Left lung (tissue), 4 donors: ENCODE measurements at regions not wholly inside any gene's neighbourhood (a gene's known extent, or its start where the extent isn't known, plus 50 kb on each side); places are given as distances from the start of the nearest gene placed in this dataset.

Experiments used
- ATAC-seq: fragments of 200-7000 bp; cut with Tn5 transposase; one replicate; pipeline ENCODE4 v1.9.1; 2020; ENCODE audit warnings: moderate library complexity
- DNase-seq, 4 donors: peaks; one replicate each; pipeline ENCODE4 v3.0.0-alpha.2; 2013 to 2020
- H3K27ac ChIP-seq, 2 donors: fragments of 200-600 bp; sonication (generic) in 1 of 2; one replicate each; pipeline versions ENCODE4 v1.5.0 to v1.8.0; 2020 to 2021
- H3K27me3 ChIP-seq, 2 donors: fragments of 200-600 bp; sonication (generic) in 1 of 2; one replicate each; pipeline versions ENCODE4 v1.5.0 to v1.8.0; 2020 to 2021
- H3K36me3 ChIP-seq, 2 donors: fragments of 200-600 bp; sonication (generic) in 1 of 2; one replicate each; pipeline versions ENCODE4 v1.5.0 to v1.8.0; 2020 to 2021
- H3K4me1 ChIP-seq, 2 donors: fragments of 200-600 bp; one replicate each; pipeline ENCODE4 v1.8.0; 2021
- H3K4me3 ChIP-seq, 2 donors: fragments of 200-600 bp; sonication (generic) in 1 of 2; one replicate each; pipeline versions ENCODE4 v1.5.0 to v1.8.0; 2020 to 2021; ENCODE audit warnings: mild to moderate bottlenecking in 1 of 2
- H3K9me3 ChIP-seq, 2 donors: fragments of 200-600 bp; sonication (generic) in 1 of 2; one replicate each; pipeline versions ENCODE4 v1.5.0 to v1.8.0; 2020 to 2021
- intact Hi-C, 2 donors: fragments of 100-400 bp; cut with DNase I; formaldehyde crosslinking; loops; one replicate each; pipeline versions ENCODE4 v1.11.2 to v1.14.2; 2022
- TF ChIP-seq, protein P1 (sequence below), 2 donors: fragments of 200-600 bp; sonication (generic) in 1 of 2; IDR thresholded peaks; one replicate each; pipeline versions ENCODE4 v1.5.0 to v1.8.0; 2021; ENCODE audit warnings: antibody characterized with exemption in 2 of 2
- donor health status: DM: no; HTN: yes; CAD: no.
- donor health status: DM: no; HTN: no; CAD: no.

DNA sequence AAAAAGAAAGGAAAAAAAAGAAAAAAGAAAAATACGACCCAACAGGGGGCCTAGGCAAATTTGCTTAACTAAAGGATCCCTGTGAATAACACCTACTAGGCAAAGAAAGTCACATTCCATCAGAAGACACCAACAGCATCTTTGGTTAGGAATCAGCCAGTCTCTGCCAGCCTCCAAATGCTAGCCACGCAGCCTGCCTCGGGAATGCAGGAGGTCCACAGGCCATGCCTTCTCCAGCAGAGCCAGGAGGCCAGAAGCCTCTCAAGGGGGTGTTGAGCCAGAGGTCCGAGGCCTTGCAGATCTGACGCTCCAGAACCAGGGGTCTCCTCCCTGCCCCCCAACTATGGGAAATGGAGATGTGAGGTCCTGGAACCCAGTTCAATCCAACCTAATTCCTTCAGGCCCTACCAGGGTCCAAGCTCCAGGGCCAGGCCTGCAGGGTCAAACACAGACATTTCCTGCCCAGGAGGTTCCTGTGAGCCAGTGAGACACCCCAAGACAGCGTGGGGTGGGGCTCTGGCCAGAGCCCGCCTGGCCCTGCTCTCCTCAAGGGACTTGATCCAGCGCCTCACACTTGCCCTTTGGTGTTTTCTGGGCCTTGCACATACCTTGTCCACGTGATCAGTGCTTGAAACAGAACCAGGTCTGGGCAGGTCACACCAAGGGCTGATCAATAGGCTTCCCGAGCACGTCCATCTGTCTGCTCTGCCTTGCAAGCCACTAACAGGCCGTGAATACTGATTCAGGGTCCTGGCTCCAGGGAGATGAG lies 289.6 kb upstream of the ID2 start:
- H3K27ac ChIP-seq: no peak overlapping the region
- no peaks in the 10 kb centered on the region for H3K9me3 ChIP-seq
- TF ChIP-seq, protein P1, sequence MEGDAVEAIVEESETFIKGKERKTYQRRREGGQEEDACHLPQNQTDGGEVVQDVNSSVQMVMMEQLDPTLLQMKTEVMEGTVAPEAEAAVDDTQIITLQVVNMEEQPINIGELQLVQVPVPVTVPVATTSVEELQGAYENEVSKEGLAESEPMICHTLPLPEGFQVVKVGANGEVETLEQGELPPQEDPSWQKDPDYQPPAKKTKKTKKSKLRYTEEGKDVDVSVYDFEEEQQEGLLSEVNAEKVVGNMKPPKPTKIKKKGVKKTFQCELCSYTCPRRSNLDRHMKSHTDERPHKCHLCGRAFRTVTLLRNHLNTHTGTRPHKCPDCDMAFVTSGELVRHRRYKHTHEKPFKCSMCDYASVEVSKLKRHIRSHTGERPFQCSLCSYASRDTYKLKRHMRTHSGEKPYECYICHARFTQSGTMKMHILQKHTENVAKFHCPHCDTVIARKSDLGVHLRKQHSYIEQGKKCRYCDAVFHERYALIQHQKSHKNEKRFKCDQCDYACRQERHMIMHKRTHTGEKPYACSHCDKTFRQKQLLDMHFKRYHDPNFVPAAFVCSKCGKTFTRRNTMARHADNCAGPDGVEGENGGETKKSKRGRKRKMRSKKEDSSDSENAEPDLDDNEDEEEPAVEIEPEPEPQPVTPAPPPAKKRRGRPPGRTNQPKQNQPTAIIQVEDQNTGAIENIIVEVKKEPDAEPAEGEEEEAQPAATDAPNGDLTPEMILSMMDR (IDR thresholded peaks at IDR 0.05): no peak
- intact Hi-C loops: no loop called here
- no peak for ATAC-seq
- H3K4me1 ChIP-seq: peaks cover 0 to 28% of the 10 kb centered on the region in 2 donors
- no peak overlapping the region for H3K4me3 ChIP-seq
- no peaks in the 10 kb centered on the region for H3K36me3 ChIP-seq
- H3K27me3 ChIP-seq: no peaks in the 10 kb centered on the region
- no peak for DNase-seq

DNA sequence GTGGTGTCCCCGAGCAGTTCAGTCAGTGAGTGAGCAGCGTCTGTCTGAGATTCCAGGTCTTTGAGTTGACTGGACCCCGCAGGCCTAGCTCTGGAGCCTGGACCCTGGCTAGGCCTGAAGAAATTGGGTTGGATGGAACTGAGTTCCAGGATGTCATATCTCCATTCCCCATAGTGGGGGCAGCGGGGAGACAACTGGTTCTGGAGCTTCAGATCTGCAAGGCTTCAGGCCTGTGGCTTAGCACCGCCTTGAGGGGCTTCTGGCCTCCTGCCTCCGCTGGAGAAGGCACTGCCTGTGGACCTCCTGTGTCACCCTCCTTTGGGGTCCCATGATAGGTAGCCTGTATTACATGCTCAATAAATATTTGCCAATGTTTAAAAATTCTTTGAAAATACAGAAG lies 288.4 kb upstream of the ID2 start:
- TF ChIP-seq, protein P1 (IDR thresholded peaks at IDR 0.05): no peak

DNA sequence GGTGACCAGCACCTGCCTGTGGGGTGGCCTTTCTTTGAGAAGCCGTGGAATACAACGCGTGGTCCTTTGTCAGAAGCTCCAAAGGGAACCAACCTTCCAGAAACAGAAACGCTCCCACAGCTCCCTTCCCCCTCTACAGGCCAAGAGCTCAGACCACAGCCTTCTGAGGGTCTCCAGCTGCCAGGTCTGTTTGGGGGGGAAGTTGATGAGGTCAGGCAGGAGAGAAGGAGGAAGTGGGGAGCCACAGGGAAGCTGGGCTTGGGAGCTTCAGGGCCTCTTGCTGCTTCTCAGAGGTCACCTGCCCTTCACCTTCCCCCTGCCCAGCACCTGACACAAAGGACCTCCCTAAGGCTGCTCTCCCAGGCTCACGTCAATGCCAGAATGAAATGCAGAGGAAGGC lies 287.7 kb upstream of the ID2 start:
- ATAC-seq: no peak
- TF ChIP-seq, protein P1 (IDR thresholded peaks at IDR 0.05): no peak
- Histone ChIP-seq H3K36me3 (no peaks in the 10 kb centered on the region), H3K4me1 (peaks cover 0 to 27% of the 10 kb centered on the region in 2 donors), H3K9me3 (no peaks in the 10 kb centered on the region), H3K27me3 (no peaks in the 10 kb centered on the region), H3K27ac (no peak overlapping the region), H3K4me3 (no peak overlapping the region)
- intact Hi-C loops: no loop called here
- no peak for DNase-seq

More for the DNA sequence above, 288.4 kb upstream of the ID2 start:
- H3K36me3 ChIP-seq: no peaks in the 10 kb centered on the region
- ATAC-seq: no peak
- intact Hi-C loops: no loop called here
- H3K27me3 ChIP-seq: no peaks in the 10 kb centered on the region
- H3K27ac ChIP-seq: no peak overlapping the region
- no peak overlapping the region for H3K4me3 ChIP-seq
- peaks cover 0 to 28% of the 10 kb centered on the region in 2 donors for H3K4me1 ChIP-seq
- no peaks in the 10 kb centered on the region for H3K9me3 ChIP-seq
- no peak for DNase-seq

DNA sequence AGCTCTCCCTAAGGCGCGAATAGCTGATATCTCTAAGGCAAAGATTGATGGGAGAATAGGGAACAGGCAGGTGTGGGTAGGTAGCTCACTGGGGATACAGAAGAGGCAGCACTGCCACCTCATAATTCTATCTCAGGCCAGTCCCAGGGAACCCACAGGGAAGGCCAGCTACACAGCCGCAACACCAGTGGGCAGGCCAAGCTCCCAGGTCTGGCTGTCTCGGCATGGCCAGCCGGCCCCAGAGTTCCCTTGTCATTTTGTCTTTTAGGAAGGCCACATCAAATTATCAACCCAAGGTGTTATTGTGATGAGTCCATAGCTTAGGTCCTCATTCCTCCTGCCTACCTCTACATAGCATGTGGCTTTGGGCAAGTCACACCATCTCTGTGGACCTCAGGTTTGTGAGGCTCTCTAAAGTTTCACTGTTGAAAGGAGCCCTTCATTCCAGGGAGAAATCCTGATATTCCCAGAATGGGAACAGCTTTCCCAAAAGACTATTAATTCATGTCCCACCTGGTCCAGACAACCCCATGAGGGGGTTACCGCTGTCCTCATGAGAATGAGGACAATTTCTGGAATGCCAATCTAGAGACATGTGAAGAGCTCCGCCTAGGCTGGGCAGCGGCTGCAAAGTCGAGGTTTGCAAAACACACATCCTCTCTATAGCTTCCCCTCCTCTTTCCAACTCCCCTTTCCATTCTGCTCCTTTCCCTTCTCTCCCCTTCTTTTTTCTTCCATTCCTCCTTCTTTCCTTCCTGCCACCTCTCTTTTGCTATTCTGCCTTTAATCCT lies 287.1 kb upstream of the ID2 start:
- H3K27me3 ChIP-seq: no peaks in the 10 kb centered on the region
- TF ChIP-seq, protein P1 (IDR thresholded peaks at IDR 0.05): no peak
- no peak for ATAC-seq
- intact Hi-C loops: no loop called here
- H3K4me1 ChIP-seq: peaks cover 0 to 21% of the 10 kb centered on the region in 2 donors
- no peak overlapping the region for H3K27ac ChIP-seq
- no peak overlapping the region for H3K4me3 ChIP-seq
- no peak for DNase-seq
- H3K9me3 ChIP-seq: no peaks in the 10 kb centered on the region
- no peaks in the 10 kb centered on the region for H3K36me3 ChIP-seq

DNA sequence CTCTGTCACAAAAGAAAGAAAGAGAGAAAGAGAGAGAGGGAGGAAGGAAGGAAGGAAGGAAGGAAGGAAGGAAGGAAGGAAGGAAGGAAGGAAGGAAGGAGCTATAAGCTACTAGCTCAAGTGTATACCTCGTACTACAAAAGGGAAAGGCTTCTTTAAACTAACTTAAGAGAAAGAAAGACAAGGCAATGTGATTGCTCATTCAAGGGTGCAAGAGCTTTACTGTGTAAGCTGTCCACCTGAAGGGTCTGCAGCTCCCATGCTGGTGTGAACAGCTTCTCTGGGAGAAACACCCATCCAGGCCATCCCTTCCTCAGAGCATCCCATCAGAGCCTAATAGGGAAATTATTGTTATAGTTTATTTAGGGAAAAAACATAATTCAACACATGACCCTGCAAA lies 286.1 kb upstream of the ID2 start:
- Histone ChIP-seq H3K4me1 (peaks cover 0 to 17% of the 10 kb centered on the region in 2 donors), H3K4me3 (no peak overlapping the region), H3K36me3 (no peaks in the 10 kb centered on the region), H3K27ac (no peak overlapping the region), H3K9me3 (no peaks in the 10 kb centered on the region), H3K27me3 (no peaks in the 10 kb centered on the region)
- ATAC-seq (no peak), DNase-seq (no peak)
- TF ChIP-seq, protein P1 (IDR thresholded peaks at IDR 0.05): no peak
- intact Hi-C loops: no loop called here
